HCT116 (cell line): ENCODE measurements at regions not wholly inside any gene's neighbourhood (a gene's known extent, or its start where the extent isn't known, plus 50 kb on each side); places are given as distances from the start of the nearest gene placed in this dataset.

Experiments
- ATAC-seq: fragments of 200-7000 bp; cut with Tn5 transposase; 2 replicates; pipeline ENCODE4 v1.9.1; 2020; ENCODE audit warnings: mild to moderate bottlenecking, moderate library complexity
- BruUV-seq: library from RNA; stranded (reverse); fragments of 400-500 nt; replicated peaks from 2 replicates; lab custom pipeline; 2021; lab: Mats Ljungman, UMichigan
- CTCF ChIA-PET: fragments of 300-600 bp; sonication (Branson Sonifier 250); formaldehyde crosslinking; loops from one replicate; lab custom pipeline; 2021; ENCODE audit warnings: antibody characterized with exemption; lab: Charles Lee
- POLR2A ChIA-PET: fragments of 300-600, 350-600 bp; sonication (Branson Sonifier 250); formaldehyde crosslinking; loops from one replicate; lab custom pipeline; 2021; ENCODE audit warnings: antibody characterized with exemption; lab: Charles Lee
- RAD21 ChIA-PET, 2 experiments: fragments of 300-600 bp; sonication (Branson Sonifier 250); formaldehyde crosslinking; loops; one replicate each; lab custom pipeline; 2023; ENCODE audit warnings: low total read pairs in 2 of 2; ENCODE audit not compliant: uncharacterized antibody in 2 of 2, unreplicated experiment in 2 of 2, low non-redundant PET in 1 of 2; lab: Charles Lee
- DNase-seq: peaks from one replicate; pipeline ENCODE4 v3.0.0-alpha.2; 2010; ENCODE audit warnings: low read depth, low spot score
- H2AFZ ChIP-seq: fragments of 200-600 bp; shearing (Covaris generic), sonication (generic); 2 replicates; pipeline ENCODE4 v1.6.1; 2017; ENCODE audit warnings: low read depth, mixed run types, mixed read lengths, antibody characterized with exemption, low read length; ENCODE audit not compliant: poor library complexity, severe bottlenecking
- H3K27ac ChIP-seq: 2 replicates; pipeline ENCODE4 v1.5.1; 2012; ENCODE audit warnings: low read depth, low read length
- H3K27me3 ChIP-seq: fragments of 200-600 bp; sonication (generic); 2 replicates; pipeline ENCODE4 v1.6.1; 2016; ENCODE audit warnings: mixed run types, low read length, mixed read lengths; ENCODE audit not compliant: insufficient read depth
- H3K36me3 ChIP-seq, 2 experiments: fragments of 200-500 bp in 1 of 2; fragments of 200-600 bp in 1 of 2; sonication (Bioruptor generic) in 1 of 2; sonication (generic) in 1 of 2; 2 replicates each; pipeline versions ENCODE4 v1.5.1 to v1.6.1; 2014 to 2016; ENCODE audit warnings: low read length in 2 of 2, inconsistent platforms in 1 of 2, mixed read lengths in 1 of 2, mixed run types in 1 of 2; ENCODE audit not compliant: insufficient read depth in 2 of 2, control insufficient read depth in 1 of 2
- H3K4me1 ChIP-seq, 2 experiments: fragments of 200-600 bp in 1 of 2; sonication (generic) in 1 of 2; 2 replicates each; pipeline versions ENCODE4 v1.5.1 to v1.6.1; 2012 to 2017; ENCODE audit warnings: low read length in 2 of 2, inconsistent platforms in 1 of 2, mild to moderate bottlenecking in 1 of 2, mixed read lengths in 1 of 2, mixed run types in 1 of 2, moderate library complexity in 1 of 2; ENCODE audit not compliant: insufficient read depth in 2 of 2, control insufficient read depth in 1 of 2
- H3K4me2 ChIP-seq: fragments of 200-600 bp; sonication (generic); 2 replicates; pipeline ENCODE4 v1.6.1; 2017; ENCODE audit warnings: mixed run types, low read length, mixed read lengths
- H3K4me3 ChIP-seq, 2 experiments: fragments of 200-600 bp in 1 of 2; sonication (generic) in 1 of 2; replicated peaks in 1 of 2; 2 replicates each; pipeline ENCODE4 v1.5.1; 2011 to 2016; ENCODE audit warnings: low read length in 2 of 2, control low read depth in 1 of 2, low read depth in 1 of 2, mild to moderate bottlenecking in 1 of 2, mixed read lengths in 1 of 2, mixed run types in 1 of 2
- H3K79me2 ChIP-seq: fragments of 200-600 bp; sonication (generic); 2 replicates; pipeline ENCODE4 v1.6.1; 2017; ENCODE audit warnings: mild to moderate bottlenecking, mixed run types, low read length, moderate library complexity, mixed read lengths; ENCODE audit not compliant: insufficient read depth
- H3K9ac ChIP-seq: fragments of 200-600 bp; sonication (generic); 2 replicates; pipeline ENCODE4 v1.6.1; 2016; ENCODE audit warnings: low read length, mixed read lengths
- H3K9me2 ChIP-seq: fragments of 200-600 bp; sonication (generic), shearing (Covaris generic); 2 replicates; pipeline ENCODE4 v1.6.1; 2017; ENCODE audit warnings: mixed run types, mild to moderate bottlenecking, moderate library complexity; ENCODE audit not compliant: insufficient read depth
- H3K9me3 ChIP-seq, 2 experiments: fragments of 200-500 bp in 1 of 2; fragments of 200-600 bp in 1 of 2; sonication (Bioruptor generic) in 1 of 2; sonication (generic) in 1 of 2; 2 replicates each; pipeline ENCODE4 v1.6.1; 2014 to 2017; ENCODE audit warnings: low read length in 2 of 2, mixed read lengths in 2 of 2, inconsistent platforms in 1 of 2, low read depth in 1 of 2, mild to moderate bottlenecking in 1 of 2, mixed run types in 1 of 2, moderate library complexity in 1 of 2; ENCODE audit not compliant: control insufficient read depth in 1 of 2, insufficient read depth in 1 of 2
- H4K20me1 ChIP-seq: fragments of 200-600 bp; sonication (generic), shearing (Covaris generic); 2 replicates; pipeline ENCODE4 v1.6.1; 2017; ENCODE audit warnings: mixed run types, mild to moderate bottlenecking, moderate library complexity; ENCODE audit not compliant: insufficient read depth
- CBX3 ChIP-seq: IDR thresholded peaks from 2 replicates; pipeline ENCODE4 v1.6.1; 2012; ENCODE audit warnings: low read depth
- CEBPB ChIP-seq: IDR thresholded peaks from 2 replicates; pipeline ENCODE4 v1.6.1; 2012; ENCODE audit warnings: low read depth
- EGR1 ChIP-seq: IDR thresholded peaks from 2 replicates; pipeline ENCODE4 v1.6.1; 2012; ENCODE audit warnings: low read depth
- ELF1 ChIP-seq: IDR thresholded peaks from 2 replicates; pipeline ENCODE4 v1.6.1; 2012; ENCODE audit warnings: low read depth, borderline replicate concordance
- EZH2 ChIP-seq: fragments of 200-600 bp; sonication (generic); IDR thresholded peaks from 2 replicates; pipeline ENCODE4 v1.6.1; 2017; ENCODE audit warnings: antibody characterized with exemption, mixed run types
- JUND ChIP-seq: IDR thresholded peaks from 2 replicates; pipeline ENCODE4 v1.6.1; 2012
- POLR2A ChIP-seq: IDR thresholded peaks from 2 replicates; pipeline ENCODE4 v1.7.0; 2011; ENCODE audit warnings: borderline replicate concordance; ENCODE audit not compliant: insufficient read depth, insufficient read length; ENCODE audit errors: extremely low read depth
- POLR2AphosphoS5 ChIP-seq: IDR thresholded peaks from 2 replicates; pipeline ENCODE4 v1.6.1; 2011; ENCODE audit warnings: mild to moderate bottlenecking, low read depth, low read length, moderate library complexity
- RAD21 ChIP-seq: IDR thresholded peaks from 2 replicates; pipeline ENCODE4 v1.6.1; 2012; ENCODE audit warnings: low read depth, mild to moderate bottlenecking
- SIN3A ChIP-seq: IDR thresholded peaks from 2 replicates; pipeline ENCODE4 v1.6.1; 2012; ENCODE audit warnings: low read depth
- SRF ChIP-seq: IDR thresholded peaks from 2 replicates; pipeline ENCODE4 v1.6.1; 2012; ENCODE audit warnings: low read depth
- TCF7L2 ChIP-seq: IDR thresholded peaks from 2 replicates; pipeline ENCODE4 v1.7.0; 2011; ENCODE audit warnings: borderline replicate concordance, inconsistent platforms; ENCODE audit not compliant: insufficient read depth, insufficient read length; ENCODE audit errors: extremely low read depth
- YY1 ChIP-seq: IDR thresholded peaks from 2 replicates; pipeline ENCODE4 v1.6.1; 2011; ENCODE audit warnings: low read length, low read depth, moderate library complexity, mild to moderate bottlenecking; ENCODE audit not compliant: insufficient replicate concordance; ENCODE audit errors: extremely low read depth
- ZFX ChIP-seq: fragments of 450-650 bp; IDR thresholded peaks from 2 replicates; pipeline ENCODE4 v1.6.1; 2017
- ZNF274 ChIP-seq: fragments of 200-500 bp; sonication (Bioruptor generic); IDR thresholded peaks from 2 replicates; pipeline ENCODE4 v1.6.1; 2014; ENCODE audit warnings: mild to moderate bottlenecking, low read depth, low read length, inconsistent platforms
- intact Hi-C: fragments of 100-400 bp; cut with micrococcal nuclease; formaldehyde crosslinking; loops from 2 replicates; pipeline ENCODE4 v1.10.0; 2022
- TF ChIP-seq, protein P1 (sequence below): IDR thresholded peaks from 2 replicates; pipeline ENCODE4 v1.6.1; 2011; ENCODE audit warnings: mild to moderate bottlenecking, low read length, moderate library complexity; ENCODE audit not compliant: insufficient replicate concordance; ENCODE audit errors: extremely low read depth
- TF ChIP-seq, protein P2 (sequence below): IDR thresholded peaks from 2 replicates; pipeline ENCODE4 v1.6.1; 2012

GRCh38 chr4:155540698-155541097 is 126.0 kb upstream of the GUCY1A1 start:
- H3K9me3 ChIP-seq: no peaks in the 10 kb centered on the region
- no peak for ATAC-seq
- TF ChIP-seq POLR2A: no peak
- TF ChIP-seq CEBPB: no peak
- TF ChIP-seq, protein P1, sequence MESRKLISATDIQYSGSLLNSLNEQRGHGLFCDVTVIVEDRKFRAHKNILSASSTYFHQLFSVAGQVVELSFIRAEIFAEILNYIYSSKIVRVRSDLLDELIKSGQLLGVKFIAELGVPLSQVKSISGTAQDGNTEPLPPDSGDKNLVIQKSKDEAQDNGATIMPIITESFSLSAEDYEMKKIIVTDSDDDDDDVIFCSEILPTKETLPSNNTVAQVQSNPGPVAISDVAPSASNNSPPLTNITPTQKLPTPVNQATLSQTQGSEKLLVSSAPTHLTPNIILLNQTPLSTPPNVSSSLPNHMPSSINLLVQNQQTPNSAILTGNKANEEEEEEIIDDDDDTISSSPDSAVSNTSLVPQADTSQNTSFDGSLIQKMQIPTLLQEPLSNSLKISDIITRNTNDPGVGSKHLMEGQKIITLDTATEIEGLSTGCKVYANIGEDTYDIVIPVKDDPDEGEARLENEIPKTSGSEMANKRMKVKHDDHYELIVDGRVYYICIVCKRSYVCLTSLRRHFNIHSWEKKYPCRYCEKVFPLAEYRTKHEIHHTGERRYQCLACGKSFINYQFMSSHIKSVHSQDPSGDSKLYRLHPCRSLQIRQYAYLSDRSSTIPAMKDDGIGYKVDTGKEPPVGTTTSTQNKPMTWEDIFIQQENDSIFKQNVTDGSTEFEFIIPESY: no peak
- no peak for TF ChIP-seq CBX3
- no peak for TF ChIP-seq ELF1
- TF ChIP-seq ZFX: no peak
- TF ChIP-seq POLR2AphosphoS5: no peak
- no peak for TF ChIP-seq EZH2
- no peak for TF ChIP-seq JUND
- TF ChIP-seq, all 23 proteins: peak for 0
- POLR2A ChIA-PET: no interaction called here
- H3K79me2 ChIP-seq: no peaks in the 10 kb centered on the region
- H3K9ac ChIP-seq: no peak overlapping the region
- no peak overlapping the region for H3K4me3 ChIP-seq
- H3K4me1 ChIP-seq: no peaks in the 10 kb centered on the region
- CTCF ChIA-PET: no interaction called here
- BruUV-seq: no TSS peak
- H2AFZ ChIP-seq: no peak overlapping the region
- RAD21 ChIA-PET: no interaction called here
- H3K27ac ChIP-seq: no peak overlapping the region
- no peaks in the 10 kb centered on the region; a peak in 1 of 4 replicates for H3K36me3 ChIP-seq
- H4K20me1 ChIP-seq: no peaks in the 10 kb centered on the region
- H3K27me3 ChIP-seq: no peaks in the 10 kb centered on the region
- DNase-seq: no peak
- H3K9me2 ChIP-seq: no peaks in the 10 kb centered on the region
- intact Hi-C loops: no loop called here
- no peak overlapping the region for H3K4me2 ChIP-seq

DNA sequence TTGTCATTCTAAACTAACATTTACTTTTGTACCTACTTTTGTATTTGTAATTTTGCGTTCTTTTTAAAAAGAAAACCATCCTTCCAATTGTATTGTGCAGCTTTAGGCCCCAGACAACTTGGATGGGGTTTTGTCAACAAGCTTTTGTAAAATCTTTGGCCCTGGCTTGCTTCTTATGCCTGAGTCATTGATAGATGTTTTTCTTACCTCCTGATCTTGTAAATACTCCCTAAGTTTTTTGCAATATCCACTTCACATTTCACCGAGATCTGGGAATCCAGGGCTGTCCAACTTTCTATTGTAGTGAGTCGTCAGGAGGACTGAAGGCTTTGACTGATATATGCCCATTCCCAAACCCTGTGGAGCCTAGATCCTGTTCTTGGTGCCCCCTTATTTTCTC is 126.9 kb upstream of the GUCY1A1 start:
- intact Hi-C loops: no loop called here
- CTCF ChIA-PET: no interaction called here

More for the DNA sequence above, 126.9 kb upstream of the GUCY1A1 start:
- DNase-seq: no peak
- POLR2A ChIA-PET: no interaction called here
- no peaks in the 10 kb centered on the region for H4K20me1 ChIP-seq
- H3K4me1 ChIP-seq: no peaks in the 10 kb centered on the region
- H3K9me2 ChIP-seq: no peaks in the 10 kb centered on the region
- no peaks in the 10 kb centered on the region for H3K27me3 ChIP-seq
- ATAC-seq: no peak
- TF ChIP-seq SRF: no peak
- TF ChIP-seq SIN3A: no peak
- TF ChIP-seq ZFX: no peak
- TF ChIP-seq EGR1: no peak
- no peak for TF ChIP-seq ELF1
- no peak for TF ChIP-seq TCF7L2
- TF ChIP-seq, protein P1: no peak
- no peak for TF ChIP-seq ZNF274
- TF ChIP-seq, protein P2, sequence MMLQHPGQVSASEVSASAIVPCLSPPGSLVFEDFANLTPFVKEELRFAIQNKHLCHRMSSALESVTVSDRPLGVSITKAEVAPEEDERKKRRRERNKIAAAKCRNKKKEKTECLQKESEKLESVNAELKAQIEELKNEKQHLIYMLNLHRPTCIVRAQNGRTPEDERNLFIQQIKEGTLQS: no peak
- no peak for TF ChIP-seq RAD21
- no peak for TF ChIP-seq YY1
- TF ChIP-seq CBX3: no peak
- no TSS peak for BruUV-seq
- H3K4me2 ChIP-seq: no peak overlapping the region
- no peak overlapping the region for H3K9ac ChIP-seq
- H3K9me3 ChIP-seq: no peaks in the 10 kb centered on the region
- H3K79me2 ChIP-seq: no peaks in the 10 kb centered on the region
- RAD21 ChIA-PET: no interaction called here
- H2AFZ ChIP-seq: no peak overlapping the region
- H3K4me3 ChIP-seq: no peak overlapping the region
- H3K36me3 ChIP-seq: no peaks in the 10 kb centered on the region; a peak in 1 of 4 replicates
- H3K27ac ChIP-seq: no peak overlapping the region
